VCaP (cell line): ENCODE measurements at regions not wholly inside any gene's neighbourhood (a gene's known extent, or its start where the extent isn't known, plus 50 kb on each side); places are given as distances from the start of the nearest gene placed in this dataset.

Experiments
- H3K27ac ChIP-seq: fragments of 450-650 bp; 2 replicates; pipeline ENCODE4 v1.5.1; 2017
- TF ChIP-seq, protein P1 (sequence below): fragments of 450-650 bp; conservative IDR thresholded peaks from 2 replicates; pipeline ENCODE4 v1.5.1; 2017; ENCODE audit warnings: mild to moderate bottlenecking, moderate library complexity

DNA sequence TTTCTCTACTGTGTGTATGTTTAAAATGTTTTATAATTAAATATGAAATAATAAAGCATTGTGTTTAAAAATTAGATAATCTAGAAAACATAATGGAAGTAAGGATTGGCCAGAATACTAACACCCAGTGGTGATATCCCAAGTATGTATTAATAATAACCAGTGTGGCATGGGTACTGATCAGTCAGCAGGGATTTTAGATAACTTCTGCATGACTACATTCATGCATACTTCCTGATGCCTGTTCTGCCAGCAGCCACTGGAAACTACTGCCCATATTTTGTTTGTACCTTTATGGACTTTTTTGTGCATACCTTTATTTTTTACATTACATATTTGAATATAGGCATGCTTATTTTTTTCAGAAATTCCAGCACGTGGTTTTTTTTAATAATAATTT, 156.6 kb upstream of the TMEM196 start:
- no peak overlapping the region for H3K27ac ChIP-seq
- TF ChIP-seq, protein P1, sequence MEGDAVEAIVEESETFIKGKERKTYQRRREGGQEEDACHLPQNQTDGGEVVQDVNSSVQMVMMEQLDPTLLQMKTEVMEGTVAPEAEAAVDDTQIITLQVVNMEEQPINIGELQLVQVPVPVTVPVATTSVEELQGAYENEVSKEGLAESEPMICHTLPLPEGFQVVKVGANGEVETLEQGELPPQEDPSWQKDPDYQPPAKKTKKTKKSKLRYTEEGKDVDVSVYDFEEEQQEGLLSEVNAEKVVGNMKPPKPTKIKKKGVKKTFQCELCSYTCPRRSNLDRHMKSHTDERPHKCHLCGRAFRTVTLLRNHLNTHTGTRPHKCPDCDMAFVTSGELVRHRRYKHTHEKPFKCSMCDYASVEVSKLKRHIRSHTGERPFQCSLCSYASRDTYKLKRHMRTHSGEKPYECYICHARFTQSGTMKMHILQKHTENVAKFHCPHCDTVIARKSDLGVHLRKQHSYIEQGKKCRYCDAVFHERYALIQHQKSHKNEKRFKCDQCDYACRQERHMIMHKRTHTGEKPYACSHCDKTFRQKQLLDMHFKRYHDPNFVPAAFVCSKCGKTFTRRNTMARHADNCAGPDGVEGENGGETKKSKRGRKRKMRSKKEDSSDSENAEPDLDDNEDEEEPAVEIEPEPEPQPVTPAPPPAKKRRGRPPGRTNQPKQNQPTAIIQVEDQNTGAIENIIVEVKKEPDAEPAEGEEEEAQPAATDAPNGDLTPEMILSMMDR, result no peak

DNA sequence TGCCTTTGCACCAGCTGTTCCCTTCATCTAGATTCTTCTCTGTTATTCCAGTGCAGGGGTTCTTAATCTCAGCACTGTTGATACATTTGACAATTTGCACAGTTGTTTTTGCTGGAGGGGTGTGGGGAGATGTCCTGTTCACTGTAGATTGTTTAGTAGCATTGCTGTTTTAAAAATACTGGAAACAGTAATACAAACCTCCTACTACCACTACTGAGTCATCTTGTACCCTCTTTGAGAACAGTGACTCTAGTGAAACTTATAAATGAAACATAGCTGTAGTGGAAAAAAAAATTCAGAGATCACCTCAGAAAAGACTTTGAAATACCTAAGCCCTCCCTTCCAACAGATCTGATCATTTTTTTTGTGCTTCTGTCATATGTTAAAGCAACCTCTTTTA, 154.8 kb upstream of the TMEM196 start:
- peak overlapping the region; percentile 19; the same call in 1 of the 2 replicates for H3K27ac ChIP-seq
- TF ChIP-seq, protein P1, result no peak

DNA sequence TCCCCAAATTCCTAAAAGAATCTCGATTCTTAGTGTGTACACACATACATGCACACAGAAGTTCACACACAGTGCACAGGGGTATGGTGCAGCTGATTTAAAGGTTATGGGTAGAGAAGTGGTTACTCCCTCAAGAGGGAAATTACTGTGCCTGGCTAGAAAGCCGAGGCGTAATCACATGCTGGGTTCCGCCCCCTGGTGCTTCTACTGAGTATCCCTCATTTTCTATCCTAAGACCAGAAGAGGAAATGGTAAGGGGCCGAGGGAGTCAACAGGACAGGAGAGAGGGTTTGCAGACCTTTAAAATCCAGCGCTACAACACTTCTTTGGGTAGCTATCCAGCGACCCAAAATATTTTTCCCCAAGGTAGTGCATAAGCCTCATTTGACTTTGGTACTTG, 147.3 kb upstream of the TMEM196 start:
- TF ChIP-seq, protein P1, result no peak
- H3K27ac ChIP-seq, result no peak overlapping the region

DNA sequence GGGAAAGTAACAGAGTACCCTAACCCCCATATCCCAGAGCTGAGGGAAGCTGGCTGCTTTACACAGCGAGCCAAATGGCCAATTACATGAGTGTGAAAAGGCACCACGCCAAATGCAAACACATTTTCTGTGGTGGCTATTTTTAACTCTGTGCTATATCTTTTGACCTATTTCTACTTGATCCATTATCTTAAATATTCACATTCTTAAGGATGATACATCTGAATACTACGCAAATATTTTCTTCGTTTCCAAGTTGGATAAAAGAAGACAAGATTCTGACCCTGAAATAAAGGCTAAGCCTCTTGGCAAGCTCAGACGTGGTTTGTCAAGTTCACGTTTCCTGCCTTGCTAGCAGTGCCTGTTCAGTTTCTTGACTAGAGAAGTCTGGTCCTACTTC, 146.7 kb upstream of the TMEM196 start:
- H3K27ac ChIP-seq, result no peak overlapping the region
- TF ChIP-seq, protein P1, result no peak

DNA sequence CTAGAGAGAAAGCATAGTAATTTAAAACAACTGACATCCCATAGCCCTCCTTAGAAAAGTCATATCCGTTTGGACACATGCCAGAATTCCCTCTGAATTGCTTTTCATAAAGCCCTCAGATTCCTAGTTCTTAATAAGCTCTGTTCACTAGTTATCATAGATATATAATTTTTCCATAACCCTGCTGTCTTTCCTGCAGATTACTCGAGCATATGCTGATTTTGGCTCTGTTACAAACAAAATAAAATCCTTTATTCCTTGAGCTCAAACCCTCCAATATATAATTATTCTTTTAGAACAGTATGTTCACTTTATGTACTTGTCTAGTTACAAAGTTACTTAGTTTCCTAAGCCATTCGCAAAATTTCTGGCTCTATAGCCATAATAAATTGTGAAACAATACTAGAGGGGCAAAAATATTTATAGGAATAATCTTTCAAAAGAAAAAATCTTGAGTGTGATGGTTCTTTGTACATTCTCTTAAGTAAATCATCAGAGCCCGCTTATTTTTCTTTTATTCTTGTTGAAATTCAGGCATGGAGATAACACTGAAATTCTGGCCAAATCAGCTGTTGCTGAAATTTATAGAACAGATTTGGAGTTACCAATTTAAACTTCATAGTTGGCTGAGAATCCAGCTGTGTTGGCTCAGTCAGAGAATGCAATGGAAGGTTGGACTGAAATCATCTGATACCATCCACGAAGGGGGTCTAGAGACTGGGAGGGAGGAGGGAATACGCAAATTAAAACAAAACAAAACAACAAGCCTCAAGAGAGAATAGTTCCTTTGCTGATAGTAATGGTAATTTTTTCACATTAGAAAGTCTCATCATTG, 146.1 kb upstream of the TMEM196 start:
- TF ChIP-seq, protein P1, result no peak

DNA sequence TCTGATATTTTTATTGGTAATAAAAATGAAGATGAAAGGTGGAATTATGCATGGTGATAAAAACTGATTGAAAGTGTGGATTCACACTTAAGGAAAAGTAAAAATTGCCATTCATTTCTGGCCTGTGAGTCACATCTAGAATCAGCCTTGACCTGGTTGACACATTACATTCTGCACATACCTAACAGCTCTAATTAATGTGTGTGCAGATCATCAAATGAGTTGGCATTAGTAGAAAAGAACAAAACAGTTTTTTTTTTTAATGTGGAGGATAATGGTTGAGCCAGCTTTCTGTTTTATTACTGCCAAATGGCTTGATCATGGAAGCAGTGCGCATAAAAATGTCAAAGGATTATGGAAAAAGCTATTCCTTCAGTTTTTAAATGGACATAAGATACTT, 142.6 kb upstream of the TMEM196 start:
- TF ChIP-seq, protein P1, result no peak
- H3K27ac ChIP-seq, result no peak overlapping the region

More for the DNA sequence above, 146.1 kb upstream of the TMEM196 start:
- H3K27ac ChIP-seq, result no peak overlapping the region

DNA sequence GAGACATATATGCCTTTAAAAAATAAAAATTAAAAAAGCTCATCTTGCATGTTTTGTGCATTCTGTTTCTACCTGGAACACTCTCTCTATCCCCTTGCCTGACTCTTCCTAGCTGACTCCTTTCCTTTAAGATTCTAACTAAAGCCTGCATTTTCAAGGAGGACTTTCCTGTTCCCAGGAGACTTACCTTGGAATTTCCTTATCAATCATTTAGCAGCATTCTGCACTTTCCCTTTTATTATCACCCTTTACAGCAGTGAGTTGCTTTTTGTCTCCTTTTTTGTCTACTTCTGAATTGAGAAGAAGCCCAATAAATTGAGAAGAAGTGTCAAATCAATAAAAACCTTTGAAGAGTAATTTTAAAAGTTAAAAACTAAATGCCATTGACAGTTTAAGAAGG, 142.2 kb upstream of the TMEM196 start:
- TF ChIP-seq, protein P1, result no peak
- H3K27ac ChIP-seq, result no peak overlapping the region
